BLaER1 (cell line): ENCODE measurements at regions not wholly inside any gene's neighbourhood (a gene's known extent, or its start where the extent isn't known, plus 50 kb on each side); places are given as distances from the start of the nearest gene placed in this dataset.
"Not testable (repeated sequence)": the region's sequence is repeated elsewhere in the genome, so short reads cannot be mapped to it uniquely, and the experiment has no call there.

Source experiments
- H3K27ac ChIP-seq: shearing (Covaris generic); formaldehyde crosslinking; 2 replicates; pipeline ENCODE4 v1.8.1; 2022
- H3K27me3 ChIP-seq: shearing (Covaris generic); formaldehyde crosslinking; 2 replicates; pipeline ENCODE4 v1.8.1; 2022
- H3K36me3 ChIP-seq: shearing (Covaris generic); formaldehyde crosslinking; 2 replicates; pipeline ENCODE4 v1.8.1; 2022
- H3K4me1 ChIP-seq: shearing (Covaris generic); formaldehyde crosslinking; 2 replicates; pipeline ENCODE4 v1.8.1; 2022
- H3K4me2 ChIP-seq: shearing (Covaris generic); formaldehyde crosslinking; 2 replicates; pipeline ENCODE4 v1.8.1; 2022
- H3K4me3 ChIP-seq: shearing (Covaris generic); formaldehyde crosslinking; 2 replicates; pipeline ENCODE4 v1.8.1; 2022
- H3K9ac ChIP-seq: shearing (Covaris generic); formaldehyde crosslinking; 2 replicates; pipeline ENCODE4 v1.8.1; 2022
- H3K9me3 ChIP-seq: shearing (Covaris generic); formaldehyde crosslinking; 2 replicates; pipeline ENCODE4 v1.8.1; 2022
- H4K20me1 ChIP-seq: shearing (Covaris generic); formaldehyde crosslinking; 2 replicates; pipeline ENCODE4 v1.8.1; 2022
- Cebpa-rat ChIP-seq: shearing (Covaris generic); IDR thresholded peaks from 2 replicates; pipeline ENCODE4 v1.8.1; 2022

DNA sequence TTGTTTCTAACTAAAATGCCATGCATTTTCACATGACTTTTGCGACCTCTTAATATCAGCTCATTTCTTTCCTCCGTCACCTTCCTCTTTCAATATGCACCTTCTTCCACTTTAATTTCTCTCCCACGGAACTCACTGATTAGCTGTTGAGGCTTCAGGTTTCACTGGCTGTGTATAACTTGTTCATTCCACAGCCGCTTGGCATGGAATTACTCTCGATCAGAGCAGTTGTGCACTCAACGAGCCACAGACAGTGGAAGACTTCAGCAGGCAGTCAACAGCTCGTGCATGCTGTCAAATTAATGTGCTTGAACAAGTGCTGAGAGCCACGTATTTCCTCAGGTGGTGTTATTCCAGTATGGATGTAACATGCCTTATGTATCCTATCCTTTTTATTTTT, 491.2 kb upstream of the DDX18 start:
- TF ChIP-seq Cebpa-rat: no peak
- H3K9ac ChIP-seq: no peak overlapping the region

DNA sequence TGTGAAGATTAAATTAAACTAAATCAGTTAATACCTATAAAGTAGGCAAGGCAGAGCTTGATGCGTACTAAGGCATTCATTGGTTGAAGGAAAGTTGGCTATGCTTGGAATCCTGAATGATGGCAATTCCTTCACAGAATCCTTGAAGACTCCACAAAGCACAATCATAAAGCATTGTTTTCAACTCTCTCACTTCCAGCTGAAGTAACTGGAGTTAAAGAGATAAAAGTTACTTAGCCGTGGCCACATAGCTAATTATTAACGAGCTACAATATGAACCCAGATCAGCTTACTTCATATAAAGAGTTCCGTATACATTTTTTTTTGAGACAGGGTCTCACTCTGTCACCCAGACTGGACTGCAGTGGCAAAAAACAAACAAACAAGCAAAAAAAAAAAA, 483.9 kb upstream of the DDX18 start:
- Histone ChIP-seq H3K4me3 (no peak overlapping the region), H3K4me2 (no peak overlapping the region), H3K27me3 (no peaks in the 10 kb centered on the region), H3K27ac (no peak overlapping the region), H3K4me1 (no peaks in the 10 kb centered on the region), H4K20me1 (no peaks in the 10 kb centered on the region), H3K9me3 (no peaks in the 10 kb centered on the region), H3K9ac (no peak overlapping the region), H3K36me3 (no peaks in the 10 kb centered on the region)
- TF ChIP-seq Cebpa-rat: no peak

More for the DNA sequence above, 491.2 kb upstream of the DDX18 start:
- H4K20me1 ChIP-seq: no peaks in the 10 kb centered on the region
- no peaks in the 10 kb centered on the region for H3K36me3 ChIP-seq
- no peaks in the 10 kb centered on the region for H3K27me3 ChIP-seq
- no peak overlapping the region for H3K27ac ChIP-seq
- no peaks in the 10 kb centered on the region for H3K4me1 ChIP-seq
- H3K4me2 ChIP-seq: no peak overlapping the region
- no peaks in the 10 kb centered on the region for H3K9me3 ChIP-seq
- no peak overlapping the region for H3K4me3 ChIP-seq

- H3K9me3 ChIP-seq: no peaks in the 10 kb centered on the region
- TF ChIP-seq Cebpa-rat: no peak
- no peaks in the 10 kb centered on the region for H3K27me3 ChIP-seq
- no peak overlapping the region for H3K4me2 ChIP-seq
- H3K27ac ChIP-seq: no peak overlapping the region
- no peaks in the 10 kb centered on the region for H3K36me3 ChIP-seq
- H3K4me1 ChIP-seq: no peaks in the 10 kb centered on the region
- H3K4me3 ChIP-seq: no peak overlapping the region
- H3K9ac ChIP-seq: no peak overlapping the region
- no peaks in the 10 kb centered on the region for H4K20me1 ChIP-seq
Measured at GRCh38 chr2:117335967-117336366, 478.5 kb upstream of the DDX18 start.

DNA sequence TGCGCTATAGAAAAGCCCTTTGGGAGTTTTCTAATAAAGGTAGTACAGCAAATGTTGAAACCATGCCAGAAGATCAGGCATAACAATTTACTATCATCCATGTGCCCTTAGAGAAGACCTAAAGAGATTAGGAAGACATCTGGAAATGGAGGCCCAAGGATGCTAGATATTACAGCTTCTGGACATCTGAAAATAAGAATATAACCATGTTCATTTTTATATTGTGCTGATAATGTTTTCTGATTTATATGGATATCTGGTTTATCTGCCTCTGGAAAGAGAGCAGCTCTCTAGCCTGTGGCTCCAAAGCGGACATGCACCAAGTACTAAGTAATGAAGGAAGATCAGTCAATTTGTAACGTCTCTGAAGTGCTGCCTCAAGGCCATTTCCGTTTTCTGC, 478.0 kb upstream of the DDX18 start:
- no peak overlapping the region for H3K9ac ChIP-seq
- no peaks in the 10 kb centered on the region for H3K27me3 ChIP-seq
- H4K20me1 ChIP-seq: no peaks in the 10 kb centered on the region
- no peaks in the 10 kb centered on the region for H3K4me1 ChIP-seq
- H3K36me3 ChIP-seq: no peaks in the 10 kb centered on the region
- H3K27ac ChIP-seq: no peak overlapping the region
- no peak overlapping the region for H3K4me2 ChIP-seq
- no peaks in the 10 kb centered on the region for H3K9me3 ChIP-seq
- TF ChIP-seq Cebpa-rat: no peak
- H3K4me3 ChIP-seq: no peak overlapping the region

DNA sequence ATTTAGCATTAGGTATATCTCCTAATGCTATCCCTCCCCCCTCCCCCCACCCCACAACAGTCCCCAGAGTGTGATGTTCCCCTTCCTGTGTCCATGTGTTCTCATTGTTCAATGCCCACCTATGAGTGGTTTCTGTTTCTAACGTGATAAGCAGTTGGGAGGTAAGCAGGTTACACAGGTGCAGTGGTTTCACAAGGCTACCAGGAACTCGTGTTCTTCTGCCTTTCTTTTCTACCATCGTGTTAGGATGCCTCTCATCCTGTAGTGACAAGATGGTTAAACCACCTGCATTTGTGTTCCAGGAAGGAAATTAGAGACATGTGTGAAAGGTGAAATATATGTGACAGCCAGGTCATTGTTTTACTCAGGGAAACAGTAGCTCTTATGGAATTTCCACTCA, 476.5 kb upstream of the DDX18 start:
- H3K27me3 ChIP-seq, H3K4me1 ChIP-seq: not testable (repeated sequence)

GRCh38 chr2:117339980-117340379, 474.5 kb upstream of the DDX18 start:
- Histone ChIP-seq H3K36me3 (no peaks in the 10 kb centered on the region), H3K27me3 (no peaks in the 10 kb centered on the region), H3K4me1 (no peaks in the 10 kb centered on the region), H3K4me3 (no peak overlapping the region), H3K4me2 (no peak overlapping the region), H3K9me3 (no peaks in the 10 kb centered on the region), H4K20me1 (no peaks in the 10 kb centered on the region), H3K27ac (no peak overlapping the region), H3K9ac (no peak overlapping the region)
- no peak for TF ChIP-seq Cebpa-rat

More for the DNA sequence above, 476.5 kb upstream of the DDX18 start:
- not testable (repeated sequence) for H3K4me3 ChIP-seq, H3K36me3 ChIP-seq, H3K27ac ChIP-seq, H3K9ac ChIP-seq, H4K20me1 ChIP-seq, H3K9me3 ChIP-seq, H3K4me2 ChIP-seq

DNA sequence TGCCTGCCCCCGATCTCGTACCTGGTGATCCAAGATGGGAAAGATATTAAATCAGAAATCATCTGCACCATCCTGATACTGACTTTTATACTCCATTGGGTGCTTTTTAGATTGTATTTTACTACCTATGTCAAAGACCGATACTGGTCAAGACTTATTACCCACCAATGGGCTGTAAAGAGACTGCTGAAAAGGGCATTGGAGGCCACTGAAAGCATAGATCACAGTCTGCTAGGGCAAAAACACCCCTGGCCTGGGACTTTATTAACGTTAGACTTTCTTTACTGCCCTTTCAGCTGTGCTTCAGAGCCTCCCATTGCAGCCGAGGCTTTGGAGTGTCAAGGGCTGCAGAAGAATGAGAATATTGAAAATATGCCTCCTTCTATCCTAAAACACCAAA, 472.8 kb upstream of the DDX18 start:
- Histone ChIP-seq H3K27ac (no peak overlapping the region), H3K4me1 (no peaks in the 10 kb centered on the region), H3K4me2 (no peak overlapping the region), H3K9me3 (no peaks in the 10 kb centered on the region), H3K36me3 (no peaks in the 10 kb centered on the region), H3K4me3 (no peak overlapping the region), H3K9ac (no peak overlapping the region), H4K20me1 (no peaks in the 10 kb centered on the region), H3K27me3 (no peaks in the 10 kb centered on the region)
- TF ChIP-seq Cebpa-rat: no peak

GRCh38 chr2:117342415-117342814, 472.1 kb upstream of the DDX18 start:
- Histone ChIP-seq H3K4me1 (no peaks in the 10 kb centered on the region), H4K20me1 (no peaks in the 10 kb centered on the region), H3K27ac (no peak overlapping the region), H3K27me3 (no peaks in the 10 kb centered on the region), H3K4me3 (no peak overlapping the region), H3K36me3 (no peaks in the 10 kb centered on the region), H3K9ac (no peak overlapping the region), H3K4me2 (no peak overlapping the region), H3K9me3 (no peaks in the 10 kb centered on the region)
- no peak for TF ChIP-seq Cebpa-rat

DNA sequence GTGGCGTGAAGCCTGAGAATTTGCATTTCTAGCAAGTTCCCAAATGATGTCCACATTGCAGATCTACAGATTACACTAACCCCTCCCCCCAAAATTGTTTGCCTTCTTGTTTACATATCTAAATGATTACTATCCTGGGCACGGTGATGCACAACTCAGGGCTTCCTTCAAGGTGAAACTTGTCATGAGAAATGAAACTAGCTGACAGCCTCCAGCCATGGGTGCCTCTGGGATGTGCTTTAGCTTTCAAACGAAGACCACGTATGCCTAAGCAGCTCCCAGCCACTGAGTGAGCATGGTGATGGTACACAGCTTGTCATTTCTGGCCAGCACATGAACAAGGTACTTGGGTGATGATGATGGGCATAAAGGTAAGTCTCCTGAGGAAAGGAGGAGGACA, 464.8 kb upstream of the DDX18 start:
- Histone ChIP-seq H3K9me3 (no peaks in the 10 kb centered on the region), H3K27ac (no peak overlapping the region), H3K36me3 (no peaks in the 10 kb centered on the region), H3K27me3 (no peaks in the 10 kb centered on the region), H3K4me3 (no peak overlapping the region), H3K4me1 (no peaks in the 10 kb centered on the region), H3K4me2 (no peak overlapping the region), H4K20me1 (no peaks in the 10 kb centered on the region), H3K9ac (no peak overlapping the region)
- no peak for TF ChIP-seq Cebpa-rat

DNA sequence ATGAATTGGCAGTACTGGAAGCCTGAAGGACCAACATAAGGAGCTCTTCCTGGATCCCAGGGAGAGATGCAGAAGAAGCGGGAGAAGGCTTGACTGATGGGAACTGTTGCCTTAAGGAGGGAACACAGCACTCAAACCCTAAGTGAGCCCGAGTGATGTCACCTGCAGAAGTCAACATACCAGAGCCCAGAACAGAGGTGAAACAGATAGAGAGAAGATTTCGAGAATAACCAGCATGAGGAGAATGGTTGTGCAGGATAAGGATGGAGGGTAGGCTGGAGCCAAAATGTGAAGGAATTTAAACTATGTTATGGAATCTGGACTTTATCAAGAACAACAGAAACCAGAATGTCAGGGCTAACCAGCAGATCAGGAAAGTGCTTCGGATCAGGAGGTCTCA, 463.1 kb upstream of the DDX18 start:
- no peaks in the 10 kb centered on the region for H3K4me1 ChIP-seq
- no peaks in the 10 kb centered on the region for H3K27me3 ChIP-seq
- no peak overlapping the region for H3K9ac ChIP-seq
- no peaks in the 10 kb centered on the region for H3K9me3 ChIP-seq
- no peak overlapping the region for H3K4me3 ChIP-seq
- H3K27ac ChIP-seq: no peak overlapping the region
- no peaks in the 10 kb centered on the region for H4K20me1 ChIP-seq
- TF ChIP-seq Cebpa-rat: no peak
- no peak overlapping the region for H3K4me2 ChIP-seq
- no peaks in the 10 kb centered on the region for H3K36me3 ChIP-seq

DNA sequence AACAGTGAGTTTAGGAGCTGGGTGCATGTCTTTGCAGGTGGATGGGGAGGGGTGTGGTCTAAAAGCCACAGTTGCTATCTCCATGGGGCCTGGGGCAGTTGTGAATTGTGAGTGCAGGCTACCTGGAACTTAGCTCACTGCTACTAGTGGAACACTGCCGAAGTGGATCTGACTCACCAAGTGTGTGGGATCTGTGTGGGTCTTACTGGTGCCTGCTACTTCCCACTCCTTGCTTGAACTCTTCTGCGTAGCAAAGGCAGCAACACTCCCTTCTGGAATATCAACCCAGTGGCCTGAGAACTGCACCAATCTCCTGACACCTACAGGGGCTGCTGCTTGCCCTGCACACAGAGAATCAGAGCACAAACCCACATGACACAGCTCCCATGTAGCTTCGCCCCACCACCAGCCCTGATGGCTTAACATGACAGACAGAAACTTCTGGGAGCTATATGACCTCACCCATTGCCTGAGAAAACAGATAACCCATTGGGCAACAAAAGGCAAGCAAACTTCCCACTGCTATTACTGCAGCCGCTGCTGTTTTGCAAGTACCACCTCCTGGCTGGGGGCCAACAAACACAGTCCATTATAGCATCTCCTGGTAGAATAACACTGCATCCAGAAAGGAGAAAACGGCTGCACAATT, 455.1 kb upstream of the DDX18 start:
- Histone ChIP-seq H3K27ac (no peak overlapping the region), H3K4me1 (no peaks in the 10 kb centered on the region), H3K9me3 (no peaks in the 10 kb centered on the region), H3K4me2 (no peak overlapping the region), H3K9ac (no peak overlapping the region), H3K36me3 (no peaks in the 10 kb centered on the region), H3K27me3 (no peaks in the 10 kb centered on the region), H4K20me1 (no peaks in the 10 kb centered on the region), H3K4me3 (no peak overlapping the region)
- TF ChIP-seq Cebpa-rat: no peak
